Loucy (cell line): ENCODE measurements at regions not wholly inside any gene's neighbourhood (a gene's known extent, or its start where the extent isn't known, plus 50 kb on each side); places are given as distances from the start of the nearest gene placed in this dataset.
A peak's percentile ranks its signal among the peaks of the same experiment; 100 is the strongest.

Experiments
- H2AFZ ChIP-seq: fragments of 200-600 bp; sonication (generic); 2 replicates; pipeline ENCODE4 v1.6.0; 2016; ENCODE audit warnings: antibody characterized with exemption, mild to moderate bottlenecking, low read length, moderate library complexity
- H3F3A ChIP-seq: fragments of 200-600 bp; 2 replicates; pipeline ENCODE4 v1.6.0; 2016; ENCODE audit warnings: antibody characterized with exemption, low read depth, mild to moderate bottlenecking
- H3K27me3 ChIP-seq: fragments of 200-600 bp; sonication (generic); 2 replicates; pipeline ENCODE4 v1.6.1; 2014; ENCODE audit warnings: low read length, mild to moderate bottlenecking; ENCODE audit not compliant: insufficient read depth, poor library complexity, severe bottlenecking
- H3K36me3 ChIP-seq: fragments of 200-600 bp; sonication (generic); 2 replicates; pipeline ENCODE4 v1.6.1; 2016; ENCODE audit warnings: low read length; ENCODE audit not compliant: insufficient read depth
- H3K4me1 ChIP-seq: fragments of 200-600 bp; sonication (generic); 2 replicates; pipeline ENCODE4 v1.5.1; 2014; ENCODE audit warnings: low read length, mild to moderate bottlenecking; ENCODE audit not compliant: insufficient read depth, poor library complexity, severe bottlenecking
- H3K4me2 ChIP-seq: fragments of 200-600 bp; sonication (generic); 2 replicates; pipeline ENCODE4 v1.6.0; 2014; ENCODE audit warnings: antibody characterized with exemption, low read length, low read depth, mild to moderate bottlenecking; ENCODE audit not compliant: poor library complexity, severe bottlenecking
- H3K4me3 ChIP-seq: fragments of 200-600 bp; sonication (generic); 2 replicates; pipeline ENCODE4 v1.5.1; 2014; ENCODE audit warnings: low read length, mild to moderate bottlenecking, mixed read lengths; ENCODE audit not compliant: poor library complexity, severe bottlenecking
- H3K79me2 ChIP-seq: fragments of 200-600 bp; sonication (generic); 2 replicates; pipeline ENCODE4 v1.6.1; 2014; ENCODE audit warnings: low read length; ENCODE audit not compliant: insufficient read depth
- H3K9ac ChIP-seq: fragments of 200-600 bp; sonication (generic); 2 replicates; pipeline ENCODE4 v1.6.0; 2014; ENCODE audit warnings: mild to moderate bottlenecking, low read depth, low read length, moderate library complexity; ENCODE audit not compliant: poor library complexity, severe bottlenecking
- H3K9me2 ChIP-seq: fragments of 200-600 bp; sonication (generic); replicated peaks from 2 replicates; pipeline ENCODE4 v1.6.1; 2016; ENCODE audit warnings: low read depth, low read length, mixed read lengths
- H3K9me3 ChIP-seq: fragments of 200-600 bp; sonication (generic); 2 replicates; pipeline ENCODE4 v1.6.1; 2014; ENCODE audit warnings: mild to moderate bottlenecking, antibody characterized with exemption, low read length, low read depth; ENCODE audit not compliant: insufficient read depth
- H4K20me1 ChIP-seq: fragments of 200-600 bp; sonication (generic); 2 replicates; pipeline ENCODE4 v1.6.0; 2014; ENCODE audit warnings: antibody characterized with exemption, low read length, mild to moderate bottlenecking; ENCODE audit not compliant: insufficient read depth, poor library complexity, severe bottlenecking
- EZH2phosphoT487 ChIP-seq: fragments of 200-600 bp; IDR thresholded peaks from 2 replicates; pipeline ENCODE4 v1.6.1; 2018; ENCODE audit warnings: antibody characterized with exemption, mild to moderate bottlenecking, moderate library complexity, borderline replicate concordance
- TF ChIP-seq, protein P1 (sequence below): fragments of 200-600 bp; sonication (generic); conservative IDR thresholded peaks from 2 replicates; pipeline ENCODE4 v1.5.1; 2014; ENCODE audit warnings: mild to moderate bottlenecking, antibody characterized with exemption, low read length

DNA sequence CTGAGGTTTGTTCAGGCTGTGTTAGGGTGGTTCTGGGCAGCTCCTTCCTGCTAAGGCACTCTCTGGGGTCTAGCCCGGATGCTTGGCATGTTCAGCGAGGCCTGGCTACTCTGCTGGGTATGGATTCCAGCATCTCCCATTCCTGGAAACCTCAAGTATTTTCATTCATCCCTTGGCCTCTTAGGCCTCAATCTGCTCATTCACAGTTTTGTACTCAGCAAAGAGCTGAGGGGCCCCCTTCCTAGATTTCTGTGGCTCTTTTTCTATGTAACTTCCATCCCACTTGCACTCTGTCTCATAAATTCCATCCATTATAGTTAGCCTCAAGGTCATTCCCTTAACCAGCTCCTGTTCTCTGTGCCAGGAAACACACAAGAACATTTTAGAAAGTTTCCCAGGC, 798.8 kb upstream of the HS6ST1 start:
- no peak overlapping the region for H3K4me3 ChIP-seq
- H3K9ac ChIP-seq = no peak overlapping the region
- H3K27me3 ChIP-seq = no peaks in the 10 kb centered on the region
- H4K20me1 ChIP-seq = no peaks in the 10 kb centered on the region
- H2AFZ ChIP-seq = 0 out of 2 replicates have a peak overlapping the region, but pooled peaks have one; percentile 28
- TF ChIP-seq, protein P1, sequence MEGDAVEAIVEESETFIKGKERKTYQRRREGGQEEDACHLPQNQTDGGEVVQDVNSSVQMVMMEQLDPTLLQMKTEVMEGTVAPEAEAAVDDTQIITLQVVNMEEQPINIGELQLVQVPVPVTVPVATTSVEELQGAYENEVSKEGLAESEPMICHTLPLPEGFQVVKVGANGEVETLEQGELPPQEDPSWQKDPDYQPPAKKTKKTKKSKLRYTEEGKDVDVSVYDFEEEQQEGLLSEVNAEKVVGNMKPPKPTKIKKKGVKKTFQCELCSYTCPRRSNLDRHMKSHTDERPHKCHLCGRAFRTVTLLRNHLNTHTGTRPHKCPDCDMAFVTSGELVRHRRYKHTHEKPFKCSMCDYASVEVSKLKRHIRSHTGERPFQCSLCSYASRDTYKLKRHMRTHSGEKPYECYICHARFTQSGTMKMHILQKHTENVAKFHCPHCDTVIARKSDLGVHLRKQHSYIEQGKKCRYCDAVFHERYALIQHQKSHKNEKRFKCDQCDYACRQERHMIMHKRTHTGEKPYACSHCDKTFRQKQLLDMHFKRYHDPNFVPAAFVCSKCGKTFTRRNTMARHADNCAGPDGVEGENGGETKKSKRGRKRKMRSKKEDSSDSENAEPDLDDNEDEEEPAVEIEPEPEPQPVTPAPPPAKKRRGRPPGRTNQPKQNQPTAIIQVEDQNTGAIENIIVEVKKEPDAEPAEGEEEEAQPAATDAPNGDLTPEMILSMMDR = no peak
- no peak for TF ChIP-seq EZH2phosphoT487
- no peak overlapping the region for H3K4me2 ChIP-seq
- no peaks in the 10 kb centered on the region for H3K36me3 ChIP-seq
- no peaks in the 10 kb centered on the region for H3K4me1 ChIP-seq
- H3K9me2 ChIP-seq = no peaks in the 10 kb centered on the region
- no peaks in the 10 kb centered on the region for H3K9me3 ChIP-seq
- no peaks in the 10 kb centered on the region for H3K79me2 ChIP-seq
- H3F3A ChIP-seq = no peaks in the 10 kb centered on the region

DNA sequence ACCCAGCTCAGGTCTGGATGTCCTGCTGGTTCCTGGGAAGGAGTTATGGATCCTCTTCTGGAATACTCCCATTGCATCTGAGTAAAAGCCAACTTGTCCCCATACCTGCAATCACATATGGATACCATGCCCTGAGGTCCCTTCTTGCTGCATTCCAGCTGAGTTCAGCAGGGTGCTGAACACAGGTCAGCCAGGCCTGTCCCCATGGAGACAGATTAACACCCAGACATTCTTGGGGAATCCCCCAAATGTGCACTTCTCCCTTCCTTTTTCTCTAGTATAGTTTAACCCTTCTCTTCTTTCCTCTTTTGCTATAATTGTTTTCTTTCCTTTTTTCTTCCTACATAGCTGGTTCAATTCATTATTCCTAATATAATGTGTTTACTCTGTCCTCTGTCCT, 799.6 kb upstream of the HS6ST1 start:
- H3K4me1 ChIP-seq = no peaks in the 10 kb centered on the region
- H3K27me3 ChIP-seq = no peaks in the 10 kb centered on the region
- no peak overlapping the region for H3K4me2 ChIP-seq
- H4K20me1 ChIP-seq = no peaks in the 10 kb centered on the region
- H3K36me3 ChIP-seq = no peaks in the 10 kb centered on the region
- H3K9ac ChIP-seq = no peak overlapping the region
- no peak overlapping the region for H3K4me3 ChIP-seq
- H3K9me3 ChIP-seq = no peaks in the 10 kb centered on the region
- H3F3A ChIP-seq = no peaks in the 10 kb centered on the region
- H3K9me2 ChIP-seq = no peaks in the 10 kb centered on the region
- no peaks in the 10 kb centered on the region for H3K79me2 ChIP-seq
- H2AFZ ChIP-seq = no peak overlapping the region
- TF ChIP-seq EZH2phosphoT487 = no peak
- TF ChIP-seq, protein P1 = no peak

DNA sequence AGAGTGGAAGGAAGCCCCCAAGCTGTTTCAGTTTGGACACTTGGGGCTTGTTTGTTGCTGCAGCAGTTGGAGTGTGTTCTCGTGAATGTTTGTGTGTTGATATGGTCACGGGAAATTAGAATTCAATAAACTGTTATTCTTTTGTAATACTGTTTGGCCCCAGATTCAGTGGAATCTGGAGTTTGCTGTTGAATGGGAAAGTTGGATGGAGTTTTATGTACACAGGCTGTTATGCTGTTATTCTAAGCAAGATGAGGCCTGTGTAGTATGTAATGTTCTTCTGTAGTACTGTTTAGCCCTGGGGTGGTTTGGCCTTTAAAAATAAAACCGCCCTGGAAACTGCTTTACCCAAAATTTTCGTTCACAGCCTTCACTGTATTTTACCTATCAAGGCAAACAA, 810.4 kb upstream of the HS6ST1 start:
- TF ChIP-seq, protein P1 = no peak
- TF ChIP-seq EZH2phosphoT487 = no peak
- Histone ChIP-seq H3K4me1 (peaks cover 22% of the 10 kb centered on the region), H2AFZ (no peak overlapping the region), H3K4me3 (no peak overlapping the region), H3K79me2 (no peaks in the 10 kb centered on the region), H3K9ac (no peak overlapping the region), H3F3A (peaks cover 4% of the 10 kb centered on the region; the same call in 1 of the 2 replicates), H3K27me3 (no peaks in the 10 kb centered on the region), H4K20me1 (no peaks in the 10 kb centered on the region), H3K4me2 (no peak overlapping the region), H3K9me2 (no peaks in the 10 kb centered on the region), H3K9me3 (peaks cover 5% of the 10 kb centered on the region; the same call in 1 of the 2 replicates), H3K36me3 (no peaks in the 10 kb centered on the region)
